ENCODE measurements at regions not wholly inside any gene's neighbourhood (a gene's known extent, or its start where the extent isn't known, plus 50 kb on each side); places are given as distances from the start of the nearest gene placed in this dataset.
"Not testable (repeated sequence)": the region's sequence is repeated elsewhere in the genome, so short reads cannot be mapped to it uniquely, and the experiment has no call there.

DNA sequence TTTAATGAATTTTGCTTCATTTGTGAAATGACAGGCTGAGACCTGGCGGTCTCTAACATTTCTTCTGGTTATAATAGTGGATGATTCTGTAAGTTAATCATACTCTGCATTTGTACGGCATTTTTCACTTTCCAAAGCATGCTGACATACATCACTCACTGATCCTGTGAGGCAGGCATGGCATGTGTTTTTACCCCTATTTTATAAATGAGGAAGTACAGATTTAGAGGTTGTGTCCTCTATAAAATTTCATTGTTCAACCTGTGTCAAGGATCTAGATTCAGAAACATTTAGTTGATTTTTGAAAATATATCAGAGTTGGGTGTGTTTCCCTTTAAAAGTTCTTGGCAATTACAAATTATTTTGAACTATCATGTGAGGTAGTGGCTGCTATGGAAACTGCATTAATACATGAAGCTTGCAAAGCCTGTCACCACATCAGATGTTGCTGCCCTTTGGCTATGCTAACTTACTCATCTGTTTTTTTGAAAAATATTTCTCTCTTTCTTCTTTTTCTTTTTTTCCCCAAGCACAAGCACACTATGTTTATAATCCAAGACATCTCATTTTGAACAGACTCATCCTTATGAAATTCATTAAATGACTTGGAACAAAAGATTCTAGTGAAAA, 172.7 kb downstream of the GNAI1 start:
- no peak for DNase-seq (ENCODE audit: low spot score)
- H3K27me3 ChIP-seq = no peaks in the 10 kb centered on the region
- no peaks in the 10 kb centered on the region for H3K9me3 ChIP-seq
- no peak overlapping the region for H3K27ac ChIP-seq
- TF ChIP-seq, protein P1, sequence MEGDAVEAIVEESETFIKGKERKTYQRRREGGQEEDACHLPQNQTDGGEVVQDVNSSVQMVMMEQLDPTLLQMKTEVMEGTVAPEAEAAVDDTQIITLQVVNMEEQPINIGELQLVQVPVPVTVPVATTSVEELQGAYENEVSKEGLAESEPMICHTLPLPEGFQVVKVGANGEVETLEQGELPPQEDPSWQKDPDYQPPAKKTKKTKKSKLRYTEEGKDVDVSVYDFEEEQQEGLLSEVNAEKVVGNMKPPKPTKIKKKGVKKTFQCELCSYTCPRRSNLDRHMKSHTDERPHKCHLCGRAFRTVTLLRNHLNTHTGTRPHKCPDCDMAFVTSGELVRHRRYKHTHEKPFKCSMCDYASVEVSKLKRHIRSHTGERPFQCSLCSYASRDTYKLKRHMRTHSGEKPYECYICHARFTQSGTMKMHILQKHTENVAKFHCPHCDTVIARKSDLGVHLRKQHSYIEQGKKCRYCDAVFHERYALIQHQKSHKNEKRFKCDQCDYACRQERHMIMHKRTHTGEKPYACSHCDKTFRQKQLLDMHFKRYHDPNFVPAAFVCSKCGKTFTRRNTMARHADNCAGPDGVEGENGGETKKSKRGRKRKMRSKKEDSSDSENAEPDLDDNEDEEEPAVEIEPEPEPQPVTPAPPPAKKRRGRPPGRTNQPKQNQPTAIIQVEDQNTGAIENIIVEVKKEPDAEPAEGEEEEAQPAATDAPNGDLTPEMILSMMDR (IDR thresholded peaks at IDR 0.05) = no peak
- no peaks in the 10 kb centered on the region for H3K36me3 ChIP-seq
- no peak overlapping the region for H3K4me3 ChIP-seq
- no peaks in the 10 kb centered on the region for H3K4me1 ChIP-seq

DNA sequence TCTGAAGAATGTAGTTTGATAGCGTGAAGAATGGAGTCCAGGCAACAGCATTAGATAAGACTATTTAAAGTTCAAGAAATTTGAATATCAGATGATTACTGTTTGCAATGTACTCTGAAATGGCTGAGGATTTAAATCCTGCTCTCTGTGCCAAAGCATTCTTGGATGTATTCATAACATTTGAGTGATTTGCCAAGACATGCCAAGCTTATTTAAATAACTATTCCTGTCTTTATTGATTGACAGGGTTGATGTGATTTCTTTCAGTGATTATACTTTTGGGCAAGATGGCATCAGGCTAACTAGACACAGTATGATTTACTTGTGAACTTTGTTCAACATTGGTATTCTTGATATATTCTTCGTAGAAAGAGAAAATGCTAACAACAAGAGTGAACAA, 168.7 kb downstream of the GNAI1 start:
- Histone ChIP-seq H3K4me3 (no peak overlapping the region), H3K9me3 (no peaks in the 10 kb centered on the region), H3K4me1 (no peaks in the 10 kb centered on the region), H3K27ac (no peak overlapping the region), H3K36me3 (no peaks in the 10 kb centered on the region), H3K27me3 (no peaks in the 10 kb centered on the region)
- TF ChIP-seq, protein P1 (IDR thresholded peaks at IDR 0.05) = no peak
- DNase-seq (ENCODE audit: low spot score) = no peak

DNA sequence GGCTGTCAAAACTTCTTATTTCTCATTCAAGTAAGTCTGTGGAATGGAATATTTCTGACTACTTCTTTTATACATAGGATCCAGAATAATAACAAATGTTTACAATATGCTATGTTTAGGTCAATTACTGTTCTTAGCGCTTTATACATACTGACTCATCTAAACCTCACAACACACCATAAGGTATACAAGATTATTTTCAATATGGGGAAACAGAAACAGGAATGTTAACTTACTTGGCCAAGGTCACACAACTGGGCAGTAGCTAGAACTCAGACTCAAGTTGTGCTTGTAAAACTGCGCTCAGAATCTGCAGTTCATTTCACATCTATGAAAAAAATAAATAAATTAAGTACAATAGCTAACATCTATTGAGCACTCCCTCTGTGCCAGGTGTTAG, 168.0 kb downstream of the GNAI1 start:
- no peak for DNase-seq (ENCODE audit: low spot score)
- TF ChIP-seq, protein P1 (IDR thresholded peaks at IDR 0.05) = no peak

DNA sequence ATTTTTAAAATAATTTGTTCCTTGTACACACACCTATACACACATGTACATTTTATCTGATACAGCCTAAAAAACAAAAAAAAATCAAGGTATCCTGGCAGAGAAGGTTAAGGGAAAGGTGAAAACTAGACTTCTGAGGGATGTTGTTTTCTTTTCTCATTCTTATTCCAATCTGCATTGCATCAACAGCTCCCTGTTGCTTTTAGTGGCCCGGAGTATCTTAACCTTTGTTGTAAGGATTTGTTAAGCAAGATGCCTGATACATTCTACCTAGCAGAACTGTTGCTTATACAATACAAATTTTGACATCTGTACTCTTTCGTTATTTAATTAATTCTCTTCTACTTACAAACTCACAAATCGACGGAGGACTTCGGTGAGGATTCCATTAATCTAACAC, 167.4 kb downstream of the GNAI1 start:
- TF ChIP-seq, protein P1 (IDR thresholded peaks at IDR 0.05) = no peak
- no peak for DNase-seq (ENCODE audit: low spot score)

More for the DNA sequence above, 168.0 kb downstream of the GNAI1 start:
- no peaks in the 10 kb centered on the region for H3K9me3 ChIP-seq
- no peak overlapping the region for H3K27ac ChIP-seq
- H3K27me3 ChIP-seq = no peaks in the 10 kb centered on the region
- no peak overlapping the region for H3K4me3 ChIP-seq
- no peaks in the 10 kb centered on the region for H3K4me1 ChIP-seq
- no peaks in the 10 kb centered on the region for H3K36me3 ChIP-seq

DNA sequence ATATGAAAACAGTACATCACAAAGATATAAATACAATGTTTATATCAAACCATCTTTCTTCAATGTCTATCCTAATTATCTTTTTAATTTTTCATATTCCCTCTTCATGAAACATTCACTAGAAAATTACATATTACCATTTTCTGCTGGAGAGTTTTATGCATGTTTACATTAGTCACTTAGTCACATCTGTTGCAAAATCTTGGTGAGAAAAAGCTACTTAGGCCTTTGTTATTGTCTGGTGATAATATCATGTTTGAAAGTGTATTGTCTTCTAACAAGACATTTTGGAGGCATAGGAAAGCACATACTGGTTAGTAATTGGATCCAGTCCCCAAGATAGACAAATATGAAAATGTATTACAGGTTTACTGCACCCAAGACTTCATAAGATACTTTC, 163.6 kb downstream of the GNAI1 start:
- TF ChIP-seq, protein P1 (IDR thresholded peaks at IDR 0.05) = no peak
- no peaks in the 10 kb centered on the region for H3K27me3 ChIP-seq
- no peak for DNase-seq (ENCODE audit: low spot score)
- no peak overlapping the region for H3K27ac ChIP-seq
- peaks cover 0 to 12% of the 10 kb centered on the region in 2 donors for H3K9me3 ChIP-seq
- H3K4me3 ChIP-seq = no peak overlapping the region
- H3K4me1 ChIP-seq = no peaks in the 10 kb centered on the region
- no peaks in the 10 kb centered on the region for H3K36me3 ChIP-seq

More for the DNA sequence above, 167.4 kb downstream of the GNAI1 start:
- Histone ChIP-seq H3K9me3 (no peaks in the 10 kb centered on the region), H3K27me3 (no peaks in the 10 kb centered on the region), H3K4me3 (no peak overlapping the region), H3K27ac (no peak overlapping the region), H3K36me3 (no peaks in the 10 kb centered on the region), H3K4me1 (no peaks in the 10 kb centered on the region)

DNA sequence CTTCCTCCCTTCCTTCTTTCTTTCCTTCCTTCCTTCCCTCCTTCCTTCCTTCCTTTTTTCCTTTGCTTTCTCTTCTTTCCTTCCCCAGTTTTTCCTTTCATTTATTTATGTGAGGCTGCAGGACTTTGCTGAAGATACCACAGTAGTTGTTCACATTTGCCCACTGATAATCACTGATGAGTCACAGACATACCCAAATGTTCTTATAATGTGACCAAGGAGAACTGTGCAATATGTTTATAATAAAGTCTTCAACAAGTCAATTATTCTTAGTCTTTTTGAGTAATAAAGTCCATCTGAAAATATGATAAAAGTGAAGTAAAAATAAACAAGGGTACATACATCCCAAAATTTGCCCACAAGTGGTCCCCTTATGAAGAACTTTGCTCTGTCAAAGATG, 159.7 kb downstream of the GNAI1 start:
- H3K27me3 ChIP-seq = no peaks in the 10 kb centered on the region
- no peak overlapping the region for H3K4me3 ChIP-seq
- H3K36me3 ChIP-seq = no peaks in the 10 kb centered on the region
- H3K4me1 ChIP-seq = no peaks in the 10 kb centered on the region
- H3K9me3 ChIP-seq = peaks cover 0 to 12% of the 10 kb centered on the region in 2 donors
- TF ChIP-seq, protein P1 (IDR thresholded peaks at IDR 0.05) = no peak
- H3K27ac ChIP-seq = no peak overlapping the region
- no peak for DNase-seq (ENCODE audit: low spot score)

DNA sequence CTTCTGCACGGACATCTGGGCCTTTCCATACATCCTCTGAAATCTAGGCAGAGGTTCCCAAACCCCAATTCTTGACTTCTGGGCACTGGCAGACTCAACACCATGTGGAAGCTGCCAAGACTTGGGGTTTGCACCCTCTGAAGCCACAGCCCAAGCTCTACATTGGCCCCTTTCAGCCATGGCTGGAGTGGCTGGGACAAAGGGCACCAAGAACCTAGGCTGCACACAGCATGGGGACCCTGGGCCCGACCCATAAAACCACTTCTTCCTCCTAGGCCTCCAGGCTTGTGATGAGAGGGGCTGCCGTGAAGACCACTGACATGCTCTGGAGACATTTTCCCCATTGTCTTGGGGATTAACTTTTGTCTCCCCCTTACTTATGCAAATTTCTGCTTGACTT, 158.0 kb downstream of the GNAI1 start:
- H3K4me3 ChIP-seq; H3K27ac ChIP-seq; H3K27me3 ChIP-seq; DNase-seq (ENCODE audit: low spot score); H3K36me3 ChIP-seq; H3K4me1 ChIP-seq: not testable (repeated sequence)
- H3K9me3 ChIP-seq = peaks cover 0 to 12% of the 10 kb centered on the region in 2 donors

All from right atrium auricular region (tissue), 2 donors.